ENCODE measurements at regions not wholly inside any gene's neighbourhood (a gene's known extent, or its start where the extent isn't known, plus 50 kb on each side); places are given as distances from the start of the nearest gene placed in this dataset.

DNA sequence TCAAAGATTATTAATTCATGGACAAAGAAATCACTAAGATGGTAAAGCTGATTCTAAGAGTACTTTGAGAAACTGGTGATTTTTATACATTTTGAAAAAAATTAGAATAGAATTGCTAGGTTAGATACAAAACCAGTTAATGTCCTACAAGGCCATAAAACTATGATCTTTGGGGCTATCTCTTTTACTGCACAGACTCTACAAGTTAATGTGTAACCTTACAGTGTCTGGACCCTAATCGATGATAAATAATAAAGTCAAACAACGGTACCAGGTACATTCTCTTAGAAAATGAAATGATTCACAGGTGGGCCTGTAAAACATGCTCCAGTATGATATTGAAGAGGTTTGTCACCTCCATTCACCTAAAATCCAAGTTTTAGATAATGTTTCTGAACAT is 199.8 kb upstream of the LYZL1 start:
- Mint-ChIP-seq H3K36me3 (no peaks in the 10 kb centered on the region), H3K27ac (no peak overlapping the region), H3K9me3 (peaks cover 0 to 2% (median 0%) of the 10 kb centered on the region in 8 donors), H3K4me3 (no peak overlapping the region), H3K4me1 (no peaks in the 10 kb centered on the region), H3K27me3 (no peaks in the 10 kb centered on the region)
- H3K9me3 ChIP-seq (ENCODE audit: control insufficient read depth in 1 of 2, low read length in 2 of 2) = no peaks in the 10 kb centered on the region
- H3K4me3 ChIP-seq (ENCODE audit: low read length in 2 of 2) = no peak overlapping the region
- no peaks in the 10 kb centered on the region for H3K27me3 ChIP-seq (ENCODE audit: insufficient read depth, low read length)
- DNase-seq = no peak
- H3K27ac ChIP-seq (ENCODE audit: low read depth, low read length) = no peak overlapping the region
- POLR2A ChIA-PET (ENCODE audit: partially characterized antibody) = no interaction called here
- H3K4me1 ChIP-seq (ENCODE audit: insufficient read depth, low read length) = no peaks in the 10 kb centered on the region
- CTCF ChIA-PET (ENCODE audit: partially characterized antibody) = no interaction called here
- intact Hi-C loops (cut with micrococcal nuclease) = no loop called here
- H3K36me3 ChIP-seq (ENCODE audit: insufficient read depth, low read length) = no peaks in the 10 kb centered on the region

DNA sequence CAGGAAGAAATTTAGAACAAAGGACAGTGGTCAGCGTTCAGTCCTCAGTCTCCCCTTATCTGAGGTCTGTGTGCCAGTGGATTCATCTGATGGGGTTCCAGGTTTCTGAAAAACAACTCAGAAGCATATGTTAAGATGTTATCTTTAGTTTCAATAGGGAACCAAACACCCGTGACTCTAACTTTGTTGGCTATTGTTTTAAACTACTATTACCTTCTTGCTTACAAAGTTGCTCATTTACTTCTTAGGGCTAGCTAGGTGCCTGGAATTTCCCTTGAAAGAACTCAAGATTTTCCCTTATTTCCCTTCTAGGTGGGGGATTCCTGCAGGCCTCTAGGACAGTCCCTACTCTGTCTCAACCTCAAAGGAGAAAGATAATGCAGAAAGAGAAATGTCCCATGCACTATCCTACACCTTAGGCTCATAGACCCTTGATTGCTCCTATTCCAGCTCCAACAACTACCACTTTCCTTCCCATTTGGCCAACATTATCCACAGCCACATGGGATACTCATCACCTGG is 192.5 kb upstream of the LYZL1 start:
- intact Hi-C loops (cut with micrococcal nuclease) = no loop called here
- H3K36me3 Mint-ChIP-seq = no peaks in the 10 kb centered on the region
- H3K4me1 Mint-ChIP-seq = no peaks in the 10 kb centered on the region
- Histone ChIP-seq H3K9me3 (ENCODE audit: control insufficient read depth in 1 of 2, low read length in 2 of 2) (no peaks in the 10 kb centered on the region), H3K36me3 (ENCODE audit: insufficient read depth, low read length) (no peaks in the 10 kb centered on the region), H3K27ac (ENCODE audit: low read depth, low read length) (no peak overlapping the region), H3K4me3 (ENCODE audit: low read length in 2 of 2) (no peak overlapping the region), H3K27me3 (ENCODE audit: insufficient read depth, low read length) (no peaks in the 10 kb centered on the region), H3K4me1 (ENCODE audit: insufficient read depth, low read length) (no peaks in the 10 kb centered on the region)
- H3K27me3 Mint-ChIP-seq = peaks cover 2% of the 10 kb centered on the region in 2 donors
- no peak overlapping the region for H3K27ac Mint-ChIP-seq
- no peak overlapping the region for H3K4me3 Mint-ChIP-seq
- no peak for DNase-seq
- POLR2A ChIA-PET (ENCODE audit: partially characterized antibody) = no interaction called here
- peaks cover 0 to 7% (median 3%) of the 10 kb centered on the region in 8 donors for H3K9me3 Mint-ChIP-seq
- CTCF ChIA-PET (ENCODE audit: partially characterized antibody) = no interaction called here

DNA sequence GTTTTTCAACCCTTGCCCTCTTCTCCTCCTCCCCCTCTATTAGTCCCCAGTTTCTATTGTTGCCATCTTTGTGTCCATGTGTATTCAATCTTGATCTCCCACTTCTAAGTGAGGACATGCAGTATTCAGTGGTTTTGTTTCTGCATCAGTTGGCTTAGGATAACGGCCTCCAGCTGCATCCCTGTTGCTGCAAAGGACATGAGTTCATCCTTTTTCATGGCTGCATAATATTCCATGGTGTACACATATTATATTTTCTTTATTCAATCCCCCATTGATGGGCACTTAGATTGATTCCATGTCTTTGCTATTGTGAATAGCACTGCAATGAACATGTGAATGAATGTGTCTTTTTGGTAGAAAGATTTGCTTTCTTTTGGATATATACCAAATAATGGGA is 190.4 kb upstream of the LYZL1 start:
- peaks cover 2 to 6% of the 10 kb centered on the region in 2 donors for H3K27me3 Mint-ChIP-seq
- ChIA-PET POLR2A (ENCODE audit: partially characterized antibody) (no interaction called here), CTCF (ENCODE audit: partially characterized antibody) (no interaction called here)
- H3K4me1 Mint-ChIP-seq = no peaks in the 10 kb centered on the region
- H3K4me3 Mint-ChIP-seq = no peak overlapping the region
- Histone ChIP-seq H3K9me3 (ENCODE audit: control insufficient read depth in 1 of 2, low read length in 2 of 2) (no peaks in the 10 kb centered on the region), H3K4me3 (ENCODE audit: low read length in 2 of 2) (no peak overlapping the region), H3K4me1 (ENCODE audit: insufficient read depth, low read length) (no peaks in the 10 kb centered on the region), H3K27me3 (ENCODE audit: insufficient read depth, low read length) (no peaks in the 10 kb centered on the region), H3K27ac (ENCODE audit: low read depth, low read length) (no peak overlapping the region), H3K36me3 (ENCODE audit: insufficient read depth, low read length) (no peaks in the 10 kb centered on the region)
- no peaks in the 10 kb centered on the region for H3K36me3 Mint-ChIP-seq
- no peak overlapping the region for H3K27ac Mint-ChIP-seq
- intact Hi-C loops (cut with micrococcal nuclease) = no loop called here
- DNase-seq = no peak
- peaks cover 2 to 8% (median 4%) of the 10 kb centered on the region in 8 donors for H3K9me3 Mint-ChIP-seq

DNA sequence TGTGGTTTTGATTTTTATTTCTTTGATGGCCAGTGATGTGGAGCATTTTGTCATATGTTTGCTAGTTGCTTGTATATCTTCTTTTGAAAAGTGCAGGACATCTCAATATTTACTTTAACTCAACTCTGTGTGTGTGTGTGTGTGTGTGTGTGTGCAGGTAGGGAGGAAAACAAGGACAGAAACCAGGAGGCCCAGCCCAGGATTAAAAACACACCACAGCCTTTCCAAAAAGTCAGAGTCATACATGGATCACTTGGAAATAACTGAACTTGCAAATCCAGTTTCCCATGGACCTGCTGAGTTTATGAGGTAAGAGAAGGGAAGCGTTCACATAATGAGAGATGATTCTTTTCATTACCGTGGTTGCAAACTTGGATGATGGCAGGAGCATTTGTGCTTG is 189.9 kb upstream of the LYZL1 start:
- Mint-ChIP-seq H3K4me1 (no peaks in the 10 kb centered on the region), H3K9me3 (peaks cover 2 to 8% (median 4%) of the 10 kb centered on the region in 8 donors), H3K4me3 (no peak overlapping the region), H3K27ac (no peak overlapping the region), H3K36me3 (no peaks in the 10 kb centered on the region), H3K27me3 (peaks cover 2 to 6% of the 10 kb centered on the region in 2 donors)
- H3K4me1 ChIP-seq (ENCODE audit: insufficient read depth, low read length) = no peaks in the 10 kb centered on the region
- no peaks in the 10 kb centered on the region for H3K9me3 ChIP-seq (ENCODE audit: control insufficient read depth in 1 of 2, low read length in 2 of 2)
- H3K27ac ChIP-seq (ENCODE audit: low read depth, low read length) = no peak overlapping the region
- H3K27me3 ChIP-seq (ENCODE audit: insufficient read depth, low read length) = no peaks in the 10 kb centered on the region
- no peak overlapping the region for H3K4me3 ChIP-seq (ENCODE audit: low read length in 2 of 2)
- no peaks in the 10 kb centered on the region for H3K36me3 ChIP-seq (ENCODE audit: insufficient read depth, low read length)
- ChIA-PET POLR2A (ENCODE audit: partially characterized antibody) (no interaction called here), CTCF (ENCODE audit: partially characterized antibody) (no interaction called here)
- intact Hi-C loops (cut with micrococcal nuclease) = no loop called here
- DNase-seq = no peak

DNA sequence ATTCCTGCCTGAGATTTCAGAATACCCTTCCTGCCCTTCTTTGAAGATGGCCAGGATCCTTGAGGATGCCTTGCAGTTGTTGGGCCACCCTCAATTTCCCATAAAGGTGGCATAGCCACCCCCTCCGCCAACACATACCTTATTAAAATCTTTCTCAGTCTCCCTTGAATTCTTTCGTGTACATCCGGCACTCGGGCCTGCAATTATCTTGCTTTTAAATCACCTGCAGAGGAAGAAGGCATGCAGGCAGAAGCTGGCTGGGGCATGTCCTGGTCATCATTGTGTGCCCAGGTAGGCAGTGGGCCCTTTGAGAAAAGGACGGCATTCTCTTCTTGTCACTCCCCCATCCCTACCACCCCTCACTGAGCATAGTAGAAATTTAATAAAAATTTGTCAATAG is 189.5 kb upstream of the LYZL1 start:
- Histone ChIP-seq H3K9me3 (ENCODE audit: control insufficient read depth in 1 of 2, low read length in 2 of 2) (no peaks in the 10 kb centered on the region), H3K4me1 (ENCODE audit: insufficient read depth, low read length) (no peaks in the 10 kb centered on the region), H3K4me3 (ENCODE audit: low read length in 2 of 2) (no peak overlapping the region), H3K27me3 (ENCODE audit: insufficient read depth, low read length) (no peaks in the 10 kb centered on the region), H3K36me3 (ENCODE audit: insufficient read depth, low read length) (no peaks in the 10 kb centered on the region), H3K27ac (ENCODE audit: low read depth, low read length) (no peak overlapping the region)
- no peak overlapping the region for H3K27ac Mint-ChIP-seq
- ChIA-PET POLR2A (ENCODE audit: partially characterized antibody) (no interaction called here), CTCF (ENCODE audit: partially characterized antibody) (no interaction called here)
- H3K27me3 Mint-ChIP-seq = peaks cover 2 to 6% of the 10 kb centered on the region in 2 donors
- peaks cover 2 to 8% (median 4%) of the 10 kb centered on the region in 8 donors for H3K9me3 Mint-ChIP-seq
- no peak for DNase-seq
- H3K4me3 Mint-ChIP-seq = no peak overlapping the region
- intact Hi-C loops (cut with micrococcal nuclease) = no loop called here
- H3K4me1 Mint-ChIP-seq = no peaks in the 10 kb centered on the region
- H3K36me3 Mint-ChIP-seq = no peaks in the 10 kb centered on the region

DNA sequence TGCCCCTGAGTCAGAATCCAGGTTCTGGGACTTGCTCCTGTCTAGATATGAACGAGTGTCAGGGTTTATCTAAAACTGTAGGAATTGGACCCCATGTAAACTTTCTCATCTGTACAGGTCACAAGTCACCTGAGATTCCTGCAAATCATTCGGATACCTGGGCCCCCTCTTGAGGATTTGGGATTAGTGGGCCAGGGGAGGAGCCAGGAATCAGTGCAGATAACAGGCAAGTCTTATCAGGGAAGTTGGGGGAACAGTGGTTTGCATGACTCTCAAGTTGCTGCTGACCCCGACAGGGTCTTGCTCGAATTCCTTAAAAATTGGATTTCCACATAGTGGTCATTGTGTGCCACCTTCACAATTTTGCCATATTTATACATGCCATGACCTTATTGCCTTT is 188.4 kb upstream of the LYZL1 start:
- POLR2A ChIA-PET (ENCODE audit: partially characterized antibody) = no interaction called here
- H3K27me3 ChIP-seq (ENCODE audit: insufficient read depth, low read length) = no peaks in the 10 kb centered on the region
- Mint-ChIP-seq H3K36me3 (no peaks in the 10 kb centered on the region), H3K27ac (no peak overlapping the region), H3K27me3 (peaks cover 5 to 6% of the 10 kb centered on the region in 2 donors), H3K4me3 (no peak overlapping the region), H3K9me3 (peaks cover 2 to 8% (median 4%) of the 10 kb centered on the region in 8 donors), H3K4me1 (no peaks in the 10 kb centered on the region)
- DNase-seq = no peak
- CTCF ChIA-PET (ENCODE audit: partially characterized antibody) = no interaction called here
- intact Hi-C loops (cut with micrococcal nuclease) = no loop called here
- no peaks in the 10 kb centered on the region for H3K36me3 ChIP-seq (ENCODE audit: insufficient read depth, low read length)
- no peaks in the 10 kb centered on the region for H3K4me1 ChIP-seq (ENCODE audit: insufficient read depth, low read length)
- H3K4me3 ChIP-seq (ENCODE audit: low read length in 2 of 2) = no peak overlapping the region
- H3K9me3 ChIP-seq (ENCODE audit: control insufficient read depth in 1 of 2, low read length in 2 of 2) = no peaks in the 10 kb centered on the region
- H3K27ac ChIP-seq (ENCODE audit: low read depth, low read length) = no peak overlapping the region

DNA sequence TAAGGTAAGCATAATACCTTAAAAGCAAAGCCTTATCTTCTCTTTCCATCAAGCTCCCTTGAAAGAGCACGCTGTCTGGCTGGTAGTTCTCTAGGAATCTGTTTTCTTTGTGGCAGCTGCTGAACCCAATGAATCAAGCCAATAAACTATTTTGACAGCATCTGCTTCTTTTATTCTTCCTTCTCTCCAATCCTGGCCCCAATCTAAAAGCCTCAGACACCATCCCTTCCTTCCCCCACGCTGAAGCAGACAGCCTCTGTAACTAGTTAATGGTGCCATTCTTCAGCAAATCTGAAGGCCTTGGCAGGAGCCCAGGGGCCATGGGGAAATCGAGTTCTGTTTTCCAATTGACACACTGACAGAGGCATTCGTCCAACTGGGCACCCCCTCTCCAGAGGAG is 186.6 kb upstream of the LYZL1 start:
- no peak for DNase-seq
- Histone ChIP-seq H3K27me3 (ENCODE audit: insufficient read depth, low read length) (no peaks in the 10 kb centered on the region), H3K4me1 (ENCODE audit: insufficient read depth, low read length) (no peaks in the 10 kb centered on the region), H3K27ac (ENCODE audit: low read depth, low read length) (no peak overlapping the region), H3K36me3 (ENCODE audit: insufficient read depth, low read length) (no peaks in the 10 kb centered on the region), H3K9me3 (ENCODE audit: control insufficient read depth in 1 of 2, low read length in 2 of 2) (no peaks in the 10 kb centered on the region), H3K4me3 (ENCODE audit: low read length in 2 of 2) (no peak overlapping the region)
- H3K4me3 Mint-ChIP-seq = no peak overlapping the region
- POLR2A ChIA-PET (ENCODE audit: partially characterized antibody) = no interaction called here
- H3K4me1 Mint-ChIP-seq = peaks cover 0 to 3% (median 0%) of the 10 kb centered on the region in 4 donors
- CTCF ChIA-PET (ENCODE audit: partially characterized antibody) = no interaction called here
- no peaks in the 10 kb centered on the region for H3K36me3 Mint-ChIP-seq
- peaks cover 6 to 7% of the 10 kb centered on the region in 2 donors for H3K27me3 Mint-ChIP-seq
- intact Hi-C loops (cut with micrococcal nuclease) = no loop called here
- H3K9me3 Mint-ChIP-seq = peaks cover 0 to 8% (median 4%) of the 10 kb centered on the region in 8 donors
- H3K27ac Mint-ChIP-seq = no peak overlapping the region

DNA sequence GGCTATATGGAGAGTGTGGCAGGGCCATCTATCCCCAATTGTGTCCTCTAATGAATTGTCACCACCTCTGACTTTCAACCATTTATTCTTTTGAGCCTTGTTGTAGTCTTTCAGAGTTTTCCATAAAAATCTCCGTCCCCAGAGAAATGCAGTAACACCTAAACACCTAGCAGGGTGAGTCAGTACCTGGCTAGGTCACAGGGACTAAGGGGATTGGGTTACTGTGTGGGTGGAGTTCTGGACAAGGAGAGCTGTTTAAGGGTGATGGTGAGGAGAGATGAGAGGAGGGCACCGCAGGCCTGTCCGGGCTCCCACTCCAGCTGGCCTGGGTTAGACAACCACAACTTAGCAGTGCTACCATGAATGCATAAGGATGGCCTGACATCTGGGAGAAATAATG is 186.2 kb upstream of the LYZL1 start:
- peaks cover 0 to 8% (median 3%) of the 10 kb centered on the region in 8 donors for H3K9me3 Mint-ChIP-seq
- Histone ChIP-seq H3K36me3 (ENCODE audit: insufficient read depth, low read length) (no peaks in the 10 kb centered on the region), H3K9me3 (ENCODE audit: control insufficient read depth in 1 of 2, low read length in 2 of 2) (no peaks in the 10 kb centered on the region), H3K27me3 (ENCODE audit: insufficient read depth, low read length) (no peaks in the 10 kb centered on the region), H3K4me3 (ENCODE audit: low read length in 2 of 2) (no peak overlapping the region), H3K27ac (ENCODE audit: low read depth, low read length) (no peak overlapping the region), H3K4me1 (ENCODE audit: insufficient read depth, low read length) (no peaks in the 10 kb centered on the region)
- H3K36me3 Mint-ChIP-seq = no peaks in the 10 kb centered on the region
- peaks cover 0 to 3% (median 0%) of the 10 kb centered on the region in 4 donors for H3K4me1 Mint-ChIP-seq
- POLR2A ChIA-PET (ENCODE audit: partially characterized antibody) = no interaction called here
- DNase-seq = no peak
- H3K27me3 Mint-ChIP-seq = peaks cover 6 to 7% of the 10 kb centered on the region in 2 donors
- no peak overlapping the region for H3K27ac Mint-ChIP-seq
- intact Hi-C loops (cut with micrococcal nuclease) = no loop called here
- H3K4me3 Mint-ChIP-seq = peak overlapping the region in 1 of 8 donors; percentile 22
- CTCF ChIA-PET (ENCODE audit: partially characterized antibody) = no interaction called here

Measured in CD4-positive, alpha-beta memory T cell (primary cell).